NCI-H2196 (cell line): ENCODE measurements at regions not wholly inside any gene's neighbourhood (a gene's known extent, or its start where the extent isn't known, plus 50 kb on each side); places are given as distances from the start of the nearest gene placed in this dataset.
"Not testable (repeated sequence)": the region's sequence is repeated elsewhere in the genome, so short reads cannot be mapped to it uniquely, and the experiment has no call there.

Experiments used
- DNase-seq: peaks from one replicate; lab custom pipeline; 2025; ENCODE audit not compliant: unreplicated experiment; lab: John Stamatoyannopoulos, UW

GRCh38 chr7:24432677-24433076 lies 140.6 kb upstream of the PALS2 start:
- DNase-seq = no peak

GRCh38 chr7:24434972-24435371 lies 138.3 kb upstream of the PALS2 start:
- no peak for DNase-seq

GRCh38 chr7:24436131-24436920 lies 136.9 kb upstream of the PALS2 start:
- DNase-seq = no peak

GRCh38 chr7:24438232-24438631 lies 135.0 kb upstream of the PALS2 start:
- DNase-seq = no peak

GRCh38 chr7:24439104-24439503 lies 134.1 kb upstream of the PALS2 start:
- DNase-seq = not testable (repeated sequence)

GRCh38 chr7:24440892-24441291 lies 132.4 kb upstream of the PALS2 start:
- no peak for DNase-seq

- no peak for DNase-seq
Observed at GRCh38 chr7:24441314-24442027, 131.8 kb upstream of the PALS2 start.

- DNase-seq = no peak
Observed at GRCh38 chr7:24442170-24442777, 131.0 kb upstream of the PALS2 start.

- no peak for DNase-seq
Observed at GRCh38 chr7:24444666-24445440, 128.4 kb upstream of the PALS2 start.

- DNase-seq = no peak
Observed at GRCh38 chr7:24448038-24448437, 125.2 kb upstream of the PALS2 start.

GRCh38 chr7:24449416-24449815 lies 123.8 kb upstream of the PALS2 start:
- not testable (repeated sequence) for DNase-seq

- no peak for DNase-seq
Observed at GRCh38 chr7:24455813-24456525, 117.3 kb upstream of the PALS2 start.

GRCh38 chr7:24456526-24457218 lies 116.6 kb upstream of the PALS2 start:
- no peak for DNase-seq

GRCh38 chr7:24457219-24457558 lies 116.1 kb upstream of the PALS2 start:
- no peak for DNase-seq

GRCh38 chr7:24462117-24462516 lies 111.1 kb upstream of the PALS2 start:
- no peak for DNase-seq

- no peak for DNase-seq
Observed at GRCh38 chr7:24462984-24463383, 110.3 kb upstream of the PALS2 start.

- DNase-seq = no peak
Observed at GRCh38 chr7:24463474-24463873, 109.8 kb upstream of the PALS2 start.

- DNase-seq = no peak
Observed at GRCh38 chr7:24464861-24465260, 108.4 kb upstream of the PALS2 start.

- no peak for DNase-seq
Observed at GRCh38 chr7:24466168-24466768, 107.0 kb upstream of the PALS2 start.

GRCh38 chr7:24469118-24469517 lies 104.1 kb upstream of the PALS2 start:
- no peak for DNase-seq
